Suppressor macrophage treated with lipopolysaccharide for 1 hour (primary cell): ENCODE measurements at regions not wholly inside any gene's neighbourhood (a gene's known extent, or its start where the extent isn't known, plus 50 kb on each side); places are given as distances from the start of the nearest gene placed in this dataset.
"Not testable (repeated sequence)": the region's sequence is repeated elsewhere in the genome, so short reads cannot be mapped to it uniquely, and the experiment has no call there.

ENCODE experiments used
- DNase-seq, 3 donors: peaks; one replicate each; pipeline ENCODE4 v3.0.0-alpha.2; 2020 to 2022

- no peak for DNase-seq
These were observed 597.9 kb downstream of the ZNF608 start for GRCh38 chr5:124148574-124148973.

- no peak for DNase-seq
These were observed 606.4 kb downstream of the ZNF608 start for GRCh38 chr5:124140060-124140459.

GRCh38 chr5:124139477-124139876, 607.0 kb downstream of the ZNF608 start:
- no peak for DNase-seq

- DNase-seq, result no peak
These were observed 609.8 kb downstream of the ZNF608 start for GRCh38 chr5:124136609-124137008.

GRCh38 chr5:124134941-124135340, 611.5 kb downstream of the ZNF608 start:
- no peak for DNase-seq

GRCh38 chr5:124133406-124133805, 613.0 kb downstream of the ZNF608 start:
- no peak for DNase-seq

- DNase-seq, result no peak
These were observed 613.6 kb downstream of the ZNF608 start for GRCh38 chr5:124132843-124133242.

- DNase-seq, result no peak
These were observed 615.0 kb downstream of the ZNF608 start for GRCh38 chr5:124131466-124131865.

- DNase-seq, result no peak
These were observed 615.6 kb downstream of the ZNF608 start for GRCh38 chr5:124130816-124131215.

- no peak for DNase-seq
These were observed 616.9 kb downstream of the CSNK1G3 start for GRCh38 chr5:124128867-124129266.

GRCh38 chr5:124126504-124127217, 614.7 kb downstream of the CSNK1G3 start:
- no peak for DNase-seq

- no peak for DNase-seq
These were observed 612.8 kb downstream of the CSNK1G3 start for GRCh38 chr5:124124711-124125229.

- no peak for DNase-seq
These were observed 609.2 kb downstream of the CSNK1G3 start for GRCh38 chr5:124121198-124121597.

GRCh38 chr5:124114911-124115310, 602.9 kb downstream of the CSNK1G3 start:
- no peak for DNase-seq

GRCh38 chr5:124111886-124112285, 599.9 kb downstream of the CSNK1G3 start:
- no peak for DNase-seq

- no peak for DNase-seq
These were observed 599.0 kb downstream of the CSNK1G3 start for GRCh38 chr5:124110942-124111341.

GRCh38 chr5:124105326-124105725, 593.3 kb downstream of the CSNK1G3 start:
- no peak for DNase-seq

GRCh38 chr5:124104821-124105220, 592.8 kb downstream of the CSNK1G3 start:
- DNase-seq, result no peak

GRCh38 chr5:124104344-124104743, 592.4 kb downstream of the CSNK1G3 start:
- no peak for DNase-seq

- no peak for DNase-seq
These were observed 591.7 kb downstream of the CSNK1G3 start for GRCh38 chr5:124103671-124104070.

GRCh38 chr5:124103056-124103455, 591.1 kb downstream of the CSNK1G3 start:
- not testable (repeated sequence) for DNase-seq

GRCh38 chr5:124102486-124102885, 590.5 kb downstream of the CSNK1G3 start:
- no peak for DNase-seq

GRCh38 chr5:124093658-124094057, 581.7 kb downstream of the CSNK1G3 start:
- no peak for DNase-seq

- DNase-seq, result no peak
These were observed 578.1 kb downstream of the CSNK1G3 start for GRCh38 chr5:124090115-124090514.

- no peak for DNase-seq
These were observed 577.6 kb downstream of the CSNK1G3 start for GRCh38 chr5:124089578-124089977.
